AG09319 (cell line): ENCODE measurements at regions not wholly inside any gene's neighbourhood (a gene's known extent, or its start where the extent isn't known, plus 50 kb on each side); places are given as distances from the start of the nearest gene placed in this dataset.

Source experiments
- DNase-seq: peaks from one replicate; pipeline ENCODE4 v3.0.0-alpha.2; 2010; ENCODE audit warnings: low read depth; ENCODE audit errors: extremely low read depth
- TF ChIP-seq, protein P1 (sequence below): IDR thresholded peaks from 2 replicates; pipeline ENCODE4 v1.5.1; 2011; ENCODE audit warnings: low read depth, mild to moderate bottlenecking, inconsistent platforms, low read length, moderate library complexity

DNA sequence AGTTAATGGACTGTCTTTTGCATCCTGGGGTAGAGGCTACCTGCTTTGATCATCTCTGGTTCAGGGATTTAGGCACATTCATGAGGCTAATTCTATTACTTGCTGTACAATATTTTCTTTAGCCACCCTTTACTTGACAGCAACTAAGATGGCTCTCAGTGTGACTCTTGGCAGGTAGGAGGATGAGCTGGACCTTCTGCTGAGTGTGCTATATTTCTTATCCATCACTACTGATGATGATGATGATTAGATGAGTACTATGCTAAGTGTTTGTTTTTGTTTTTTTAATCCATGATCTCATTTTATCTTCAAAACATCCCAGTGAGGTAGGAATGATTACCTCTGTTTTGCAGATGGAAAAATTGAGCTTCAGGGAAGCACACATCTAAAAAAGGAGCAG, 152.8 kb upstream of the WSCD2 start:
- TF ChIP-seq, protein P1, sequence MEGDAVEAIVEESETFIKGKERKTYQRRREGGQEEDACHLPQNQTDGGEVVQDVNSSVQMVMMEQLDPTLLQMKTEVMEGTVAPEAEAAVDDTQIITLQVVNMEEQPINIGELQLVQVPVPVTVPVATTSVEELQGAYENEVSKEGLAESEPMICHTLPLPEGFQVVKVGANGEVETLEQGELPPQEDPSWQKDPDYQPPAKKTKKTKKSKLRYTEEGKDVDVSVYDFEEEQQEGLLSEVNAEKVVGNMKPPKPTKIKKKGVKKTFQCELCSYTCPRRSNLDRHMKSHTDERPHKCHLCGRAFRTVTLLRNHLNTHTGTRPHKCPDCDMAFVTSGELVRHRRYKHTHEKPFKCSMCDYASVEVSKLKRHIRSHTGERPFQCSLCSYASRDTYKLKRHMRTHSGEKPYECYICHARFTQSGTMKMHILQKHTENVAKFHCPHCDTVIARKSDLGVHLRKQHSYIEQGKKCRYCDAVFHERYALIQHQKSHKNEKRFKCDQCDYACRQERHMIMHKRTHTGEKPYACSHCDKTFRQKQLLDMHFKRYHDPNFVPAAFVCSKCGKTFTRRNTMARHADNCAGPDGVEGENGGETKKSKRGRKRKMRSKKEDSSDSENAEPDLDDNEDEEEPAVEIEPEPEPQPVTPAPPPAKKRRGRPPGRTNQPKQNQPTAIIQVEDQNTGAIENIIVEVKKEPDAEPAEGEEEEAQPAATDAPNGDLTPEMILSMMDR, result no peak
- DNase-seq, result no peak

DNA sequence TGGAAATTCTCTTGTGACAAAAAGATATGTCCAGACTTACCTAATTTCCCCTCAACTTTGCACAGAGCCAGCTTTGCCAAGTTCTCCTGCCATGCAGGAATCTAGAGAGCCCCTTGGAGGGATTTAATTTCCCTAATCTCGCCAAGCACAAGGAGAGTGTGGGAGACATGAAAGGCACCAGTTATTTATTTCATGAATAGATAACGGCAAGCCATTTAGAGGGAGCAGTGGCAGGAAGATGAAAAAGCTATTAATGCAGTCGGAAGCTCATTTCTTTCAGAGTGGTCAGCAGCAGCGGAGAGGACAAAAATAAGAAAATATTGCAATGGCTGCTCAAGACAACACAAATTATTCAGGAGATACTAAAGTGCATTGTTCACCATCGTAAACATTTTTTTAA, 150.9 kb upstream of the WSCD2 start:
- DNase-seq, result no peak
- TF ChIP-seq, protein P1, result no peak

DNA sequence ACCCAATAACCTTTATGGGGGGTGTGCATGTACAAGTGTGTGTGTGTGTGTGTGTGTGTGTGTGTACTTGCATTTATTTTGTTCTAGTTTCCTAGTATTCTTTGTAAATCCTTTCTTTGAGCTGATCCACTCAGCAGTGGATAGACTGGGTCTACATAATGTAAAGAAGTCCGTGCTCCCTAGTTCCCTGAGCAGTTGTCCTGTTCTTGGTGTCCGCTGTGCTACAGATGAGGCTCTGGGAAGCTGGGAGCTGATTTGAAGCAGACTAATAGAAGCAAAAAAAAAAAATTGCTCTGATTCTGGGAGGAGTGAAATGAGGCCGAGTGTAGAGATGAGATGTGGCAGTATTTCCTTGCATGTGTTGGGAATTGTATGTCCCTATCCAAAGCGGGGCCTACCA, 150.4 kb upstream of the WSCD2 start:
- no peak for DNase-seq
- TF ChIP-seq, protein P1, result no peak

DNA sequence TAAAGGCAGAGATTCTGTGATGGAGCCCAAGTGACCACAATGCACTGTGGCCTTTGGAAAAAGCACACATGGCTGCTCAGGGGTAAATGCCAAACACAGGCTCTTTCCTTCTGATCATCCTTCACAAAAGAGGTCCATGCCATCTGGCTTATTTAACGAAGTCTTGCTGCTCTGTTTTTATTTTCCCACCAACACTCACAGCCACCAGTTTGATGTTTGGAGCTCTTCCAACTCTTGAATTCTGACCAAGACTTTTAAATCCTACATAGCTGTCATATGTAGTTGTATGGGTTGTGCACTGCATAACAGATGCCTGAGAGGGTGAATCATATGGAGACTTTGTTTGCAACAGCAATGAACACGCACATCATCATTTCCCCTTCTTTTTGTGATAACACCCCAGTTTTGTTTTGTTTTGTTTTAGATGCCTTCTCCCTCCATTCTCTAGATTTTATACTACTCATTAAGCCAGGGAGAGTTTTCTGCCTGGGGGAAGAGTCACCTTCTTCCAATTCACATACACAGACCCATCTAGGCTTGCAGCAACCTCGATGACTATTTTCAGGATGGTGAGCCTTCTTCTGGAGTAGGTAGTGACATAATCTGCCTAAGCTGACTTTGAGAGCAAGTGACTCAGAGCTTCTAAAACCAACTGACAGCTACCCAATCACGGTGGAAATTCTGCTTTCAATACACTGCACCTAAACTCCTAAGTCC, 145.2 kb upstream of the WSCD2 start:
- DNase-seq, result no peak
- TF ChIP-seq, protein P1, result no peak

DNA sequence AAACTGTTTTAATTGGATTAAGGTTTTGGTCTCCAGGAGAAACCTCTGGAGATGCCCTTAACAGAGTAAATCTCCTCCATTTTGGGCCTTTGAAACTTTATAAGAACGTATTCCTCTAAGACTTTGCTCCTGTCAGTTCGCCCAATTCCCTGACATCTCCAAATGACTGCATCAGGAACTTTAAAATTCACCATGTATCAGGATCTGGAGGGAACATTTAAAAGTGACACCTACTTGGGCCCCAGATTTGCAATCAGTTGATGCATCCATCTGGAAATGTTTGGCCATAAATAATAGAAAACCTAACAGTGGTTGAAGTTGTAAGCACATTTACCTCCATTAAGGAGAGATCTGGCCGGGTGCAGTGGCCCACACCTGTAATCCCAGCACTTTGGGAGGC, 144.1 kb upstream of the WSCD2 start:
- no peak for DNase-seq
- TF ChIP-seq, protein P1, result no peak

DNA sequence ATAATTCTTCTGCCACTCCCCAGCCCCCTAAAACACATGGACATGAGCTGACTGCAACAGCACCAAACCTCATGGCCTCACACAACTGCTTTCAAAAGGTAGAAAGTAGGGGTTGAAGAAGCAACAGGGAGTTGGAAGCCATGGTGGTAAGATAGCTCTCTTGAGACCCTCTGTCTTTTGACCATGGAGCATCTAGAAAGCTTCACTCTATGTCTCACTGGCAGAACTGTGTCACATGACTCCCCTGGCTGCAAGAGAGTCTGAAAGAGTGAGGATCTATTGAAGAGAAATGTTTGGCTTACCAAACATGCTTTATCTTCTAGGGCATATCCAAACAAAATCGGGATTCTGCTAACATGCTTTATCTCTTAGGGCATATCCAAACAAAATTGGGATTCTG, 142.9 kb upstream of the WSCD2 start:
- TF ChIP-seq, protein P1, result no peak
- DNase-seq, result no peak

DNA sequence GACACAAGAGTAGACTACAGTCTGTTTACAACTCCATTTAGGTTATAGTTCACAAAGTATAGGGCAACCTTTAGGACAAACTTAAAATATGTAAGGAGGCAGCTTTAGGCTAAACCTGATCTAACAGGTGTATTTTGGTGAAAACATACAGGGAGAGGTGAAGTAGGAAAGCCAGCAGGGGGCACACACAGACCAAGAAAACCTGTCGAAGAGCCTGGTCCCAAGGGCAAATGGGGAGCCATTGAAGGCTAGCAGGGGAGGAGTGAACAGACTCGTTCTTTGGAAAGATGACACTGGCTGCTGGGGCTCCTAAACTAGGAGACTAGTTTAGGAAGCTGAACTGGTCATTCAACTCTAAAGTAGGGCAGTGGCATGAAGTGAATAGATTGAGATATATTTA, 138.8 kb upstream of the WSCD2 start:
- no peak for DNase-seq

More for the DNA sequence above, 138.8 kb upstream of the WSCD2 start:
- TF ChIP-seq, protein P1, result peak; percentile 8; the same call in 1 of the 2 replicates
